Parathyroid adenoma (tissue), 2 donors: ENCODE measurements at regions not wholly inside any gene's neighbourhood (a gene's known extent, or its start where the extent isn't known, plus 50 kb on each side); places are given as distances from the start of the nearest gene placed in this dataset.

ENCODE experiments used
- H2AFZ ChIP-seq: fragments of 300-600 bp; sonication (generic); one replicate; pipeline ENCODE4 v1.7.0; 2017; ENCODE audit warnings: antibody characterized with exemption, mild to moderate bottlenecking
- H3K27ac ChIP-seq: fragments of 300-600 bp; sonication (generic); one replicate; pipeline ENCODE4 v1.7.0; 2017
- H3K27me3 ChIP-seq: fragments of 300-600 bp; sonication (generic); one replicate; pipeline ENCODE4 v1.7.0; 2017; ENCODE audit warnings: low read length; ENCODE audit not compliant: control insufficient read depth, insufficient read depth
- H3K36me3 ChIP-seq: fragments of 300-600 bp; sonication (generic); one replicate; pipeline ENCODE4 v1.7.0; 2017; ENCODE audit warnings: low read length; ENCODE audit not compliant: control insufficient read depth, insufficient read depth
- H3K4me1 ChIP-seq: fragments of 300-600 bp; sonication (generic); one replicate; pipeline ENCODE4 v1.7.0; 2017; ENCODE audit warnings: control low read depth
- H3K4me2 ChIP-seq: fragments of 300-600 bp; sonication (generic); one replicate; pipeline ENCODE4 v1.7.0; 2017; ENCODE audit warnings: low read length
- H3K4me3 ChIP-seq: fragments of 300-600 bp; sonication (generic); one replicate; pipeline ENCODE4 v1.7.0; 2017; ENCODE audit warnings: low read depth, low read length
- H3K79me2 ChIP-seq: fragments of 300-600 bp; sonication (generic); one replicate; pipeline ENCODE4 v1.7.0; 2017; ENCODE audit warnings: control low read depth
- H3K9ac ChIP-seq: fragments of 300-600 bp; sonication (generic); one replicate; pipeline ENCODE4 v1.7.0; 2017; ENCODE audit warnings: mild to moderate bottlenecking
- H3K9me3 ChIP-seq: fragments of 300-600 bp; sonication (generic); one replicate; pipeline ENCODE4 v1.7.0; 2017; ENCODE audit warnings: low read length; ENCODE audit not compliant: control insufficient read depth
- CTCF ChIP-seq: fragments of 300-600 bp; sonication (generic); IDR thresholded peaks from one replicate; pipeline ENCODE4 v1.7.0; 2017; ENCODE audit warnings: antibody characterized with exemption, mild to moderate bottlenecking
- donor health status: primary hyperparathyroidism.

- Histone ChIP-seq H3K4me3 (no peak overlapping the region), H3K27ac (no peak overlapping the region)
- no peak for TF ChIP-seq CTCF
Observed at GRCh38 chr4:53899586-53900270, 164.7 kb downstream of the CHIC2 start.

GRCh38 chr4:53895137-53895536 lies 169.3 kb downstream of the CHIC2 start:
- no peak for TF ChIP-seq CTCF
- no peaks in the 10 kb centered on the region for H3K9me3 ChIP-seq
- no peak overlapping the region for H3K4me3 ChIP-seq
- H3K4me1 ChIP-seq: no peaks in the 10 kb centered on the region
- no peak overlapping the region for H3K27ac ChIP-seq
- no peak overlapping the region for H3K9ac ChIP-seq
- no peaks in the 10 kb centered on the region for H3K36me3 ChIP-seq
- no peaks in the 10 kb centered on the region for H3K27me3 ChIP-seq
- H3K4me2 ChIP-seq: no peak overlapping the region
- no peaks in the 10 kb centered on the region for H3K79me2 ChIP-seq
- H2AFZ ChIP-seq: no peak overlapping the region

More at GRCh38 chr4:53899586-53900270, 164.7 kb downstream of the CHIC2 start:
- H3K4me2 ChIP-seq: no peak overlapping the region
- no peaks in the 10 kb centered on the region for H3K27me3 ChIP-seq
- H3K9ac ChIP-seq: no peak overlapping the region
- no peak overlapping the region for H2AFZ ChIP-seq
- no peaks in the 10 kb centered on the region for H3K36me3 ChIP-seq
- no peaks in the 10 kb centered on the region for H3K4me1 ChIP-seq
- no peaks in the 10 kb centered on the region for H3K79me2 ChIP-seq
- no peaks in the 10 kb centered on the region for H3K9me3 ChIP-seq

- Histone ChIP-seq H3K27ac (no peak overlapping the region), H3K79me2 (no peaks in the 10 kb centered on the region), H3K27me3 (no peaks in the 10 kb centered on the region), H3K4me1 (no peaks in the 10 kb centered on the region), H3K9ac (no peak overlapping the region), H2AFZ (no peak overlapping the region), H3K4me3 (no peak overlapping the region), H3K9me3 (no peaks in the 10 kb centered on the region), H3K36me3 (no peaks in the 10 kb centered on the region), H3K4me2 (no peak overlapping the region)
- no peak for TF ChIP-seq CTCF
Observed at GRCh38 chr4:53890461-53890860, 173.9 kb downstream of the CHIC2 start.

- H3K4me3 ChIP-seq: no peak overlapping the region
- no peaks in the 10 kb centered on the region for H3K4me1 ChIP-seq
- H3K27me3 ChIP-seq: no peaks in the 10 kb centered on the region
- H3K9me3 ChIP-seq: no peaks in the 10 kb centered on the region
- no peak overlapping the region for H2AFZ ChIP-seq
- H3K9ac ChIP-seq: no peak overlapping the region
- no peaks in the 10 kb centered on the region for H3K36me3 ChIP-seq
- no peak overlapping the region for H3K4me2 ChIP-seq
- no peak overlapping the region for H3K27ac ChIP-seq
- TF ChIP-seq CTCF: no peak
- no peaks in the 10 kb centered on the region for H3K79me2 ChIP-seq
Observed at GRCh38 chr4:53889326-53890055, 174.9 kb downstream of the CHIC2 start.
